GM12892 (cell line): ENCODE measurements at regions not wholly inside any gene's neighbourhood (a gene's known extent, or its start where the extent isn't known, plus 50 kb on each side); places are given as distances from the start of the nearest gene placed in this dataset.

Experiments
- POLR2A ChIP-seq: IDR thresholded peaks from 2 replicates; pipeline ENCODE4 v1.6.1; 2011; ENCODE audit warnings: low read depth, low read length, control low read depth
- POLR2AphosphoS5 ChIP-seq: IDR thresholded peaks from 2 replicates; pipeline ENCODE4 v1.6.1; 2011; ENCODE audit warnings: low read depth, low read length, control low read depth
- TAF1 ChIP-seq: IDR thresholded peaks from 2 replicates; pipeline ENCODE4 v1.6.1; 2011; ENCODE audit warnings: low read depth, mild to moderate bottlenecking, control low read depth, low read length, borderline replicate concordance

DNA sequence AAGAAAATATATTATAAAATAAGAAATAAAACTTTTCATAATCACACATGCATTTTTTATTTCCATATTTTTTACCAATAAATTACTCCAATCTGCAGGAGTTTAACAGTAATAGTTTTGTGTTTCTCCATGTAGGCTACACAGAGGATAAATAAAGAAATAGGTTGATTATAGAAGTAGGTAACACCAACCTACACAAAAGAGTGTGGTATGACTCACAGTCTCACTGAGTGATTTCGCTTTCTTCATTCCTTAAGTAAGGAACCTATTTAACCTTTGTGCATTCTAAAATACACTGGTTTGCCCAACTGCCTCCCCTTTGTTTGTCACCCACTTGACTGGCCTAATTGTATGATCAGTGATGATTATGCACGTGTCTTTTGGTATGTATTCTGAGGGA lies 244.2 kb upstream of the RIMS1 start:
- TF ChIP-seq POLR2AphosphoS5: no peak
- no peak for TF ChIP-seq TAF1
- TF ChIP-seq POLR2A: no peak
